Esophagus (tissue), 2 donors: ENCODE measurements at regions not wholly inside any gene's neighbourhood (a gene's known extent, or its start where the extent isn't known, plus 50 kb on each side); places are given as distances from the start of the nearest gene placed in this dataset.

Experiments
- H3K27ac ChIP-seq, 2 donors: one replicate each; pipeline ENCODE4 v1.5.1; 2013; ENCODE audit warnings: low read depth in 2 of 2, mild to moderate bottlenecking in 2 of 2, inconsistent platforms in 1 of 2, low read length in 1 of 2, moderate library complexity in 1 of 2
- H3K27me3 ChIP-seq, 2 donors: one replicate each; pipeline ENCODE4 v1.6.1; 2013; ENCODE audit warnings: low read length in 2 of 2, control low read depth in 1 of 2, mild to moderate bottlenecking in 1 of 2; ENCODE audit not compliant: insufficient read depth in 2 of 2, control insufficient read depth in 1 of 2
- H3K36me3 ChIP-seq, 2 donors: one replicate each; pipeline ENCODE4 v1.6.1; 2013; ENCODE audit warnings: low read length in 1 of 2; ENCODE audit not compliant: control insufficient read depth in 2 of 2, insufficient read depth in 2 of 2
- H3K4me1 ChIP-seq, 2 donors: one replicate each; pipeline ENCODE4 v1.6.1; 2013; ENCODE audit warnings: low read length in 1 of 2; ENCODE audit not compliant: control insufficient read depth in 2 of 2, insufficient read depth in 2 of 2
- H3K4me3 ChIP-seq, 2 donors: one replicate each; pipeline ENCODE4 v1.5.1; 2013; ENCODE audit warnings: low read length in 2 of 2, mild to moderate bottlenecking in 2 of 2, low read depth in 1 of 2, moderate library complexity in 1 of 2
- H3K9me3 ChIP-seq, 2 donors: one replicate each; pipeline ENCODE4 v1.6.1; 2013; ENCODE audit warnings: mild to moderate bottlenecking in 2 of 2, low read depth in 1 of 2, low read length in 1 of 2, moderate library complexity in 1 of 2; ENCODE audit not compliant: control insufficient read depth in 2 of 2, insufficient read depth in 1 of 2
- WGBS, 2 donors: extraction: QIAGEN DNeasy Blood & Tissue Kit; methylation state at CpG; one replicate each; pipeline ENCODE4 v1.1.7; 2013; 5-methylcytosine and 5-hydroxymethylcytosine counted together
- donor health status: healthy with polysubstance abuse.
- donor health status: Bipolar disorder and iron deficiency.

DNA sequence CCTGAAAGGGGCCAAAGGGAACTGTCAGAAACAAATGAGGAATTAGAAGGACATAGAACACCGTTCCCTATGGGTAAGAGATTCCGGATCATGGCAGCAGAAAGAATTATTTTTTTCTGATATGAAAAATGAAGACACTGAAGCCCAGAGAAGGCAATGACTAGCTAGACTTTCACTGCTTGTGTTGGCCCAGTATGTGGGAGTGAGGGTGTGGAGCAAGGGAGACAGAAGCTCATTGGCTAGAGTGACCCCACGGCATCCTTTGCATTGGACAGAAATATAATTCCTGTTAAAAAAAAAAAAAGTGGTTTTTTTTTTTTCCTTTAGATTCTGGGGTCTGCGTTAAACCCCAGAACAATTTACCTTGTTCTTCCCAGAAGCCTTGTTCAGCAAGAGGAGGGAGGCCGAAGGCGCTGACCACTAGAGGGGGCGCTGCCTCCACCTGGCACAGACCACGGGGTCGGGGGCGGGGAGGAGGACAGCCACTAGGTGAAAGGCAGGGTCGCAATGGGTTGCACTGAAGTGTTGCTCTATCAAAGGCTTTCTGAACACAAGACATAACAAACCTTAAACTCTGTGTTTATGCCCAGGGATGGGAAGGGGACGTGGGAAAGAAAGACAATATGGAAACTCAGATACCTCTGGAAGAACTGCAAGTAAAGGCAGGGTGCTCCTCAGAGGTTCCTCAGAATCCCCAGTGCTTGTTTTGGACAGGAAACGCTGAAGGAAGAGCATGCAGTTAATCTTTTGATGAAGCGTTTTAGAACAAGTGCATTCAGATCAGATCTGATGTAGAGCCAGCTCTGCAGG lies 156.8 kb downstream of the KCNA5 start:
- Histone ChIP-seq H3K27ac (no peak overlapping the region), H3K27me3 (no peaks in the 10 kb centered on the region), H3K4me3 (no peak overlapping the region), H3K4me1 (no peaks in the 10 kb centered on the region), H3K9me3 (no peaks in the 10 kb centered on the region), H3K36me3 (no peaks in the 10 kb centered on the region)
- WGBS, 2 donors: 40 to 43% methylated on average over 13 to 14 of the region's 14 CpGs

DNA sequence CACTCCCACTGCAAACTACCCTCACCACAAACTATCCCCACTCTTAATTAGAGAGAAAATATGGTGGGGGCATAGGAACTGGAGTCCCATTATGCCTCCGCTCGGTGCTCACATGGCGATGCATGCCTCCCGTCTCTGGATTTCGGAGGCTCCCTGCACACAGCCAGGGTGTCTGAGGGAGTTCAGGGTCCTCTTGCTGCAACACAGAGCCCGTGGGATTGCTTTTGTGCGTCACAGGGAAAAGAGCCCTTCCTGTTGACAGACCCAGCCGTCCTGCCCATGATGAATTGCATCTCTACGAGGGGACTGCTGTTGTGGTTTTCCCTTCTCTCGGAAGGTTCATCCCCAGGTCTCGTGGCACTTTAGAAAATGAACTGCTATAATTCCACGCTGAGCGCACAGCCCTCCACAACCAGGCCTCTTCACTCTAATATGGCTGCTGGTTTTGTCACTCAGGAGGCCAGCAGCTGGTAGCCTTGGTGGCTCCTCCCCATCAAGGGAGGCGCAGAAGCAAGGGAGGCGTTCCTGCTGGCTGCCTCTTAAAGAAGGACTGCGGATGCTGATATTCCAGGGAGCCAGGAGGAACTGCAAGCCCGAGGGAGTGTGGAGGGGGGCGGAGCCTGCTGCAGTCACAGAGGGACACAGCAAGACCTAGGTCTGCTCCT lies 158.0 kb downstream of the KCNA5 start:
- Histone ChIP-seq H3K9me3 (no peaks in the 10 kb centered on the region), H3K27me3 (no peaks in the 10 kb centered on the region), H3K36me3 (no peaks in the 10 kb centered on the region), H3K4me1 (no peaks in the 10 kb centered on the region), H3K4me3 (no peak overlapping the region), H3K27ac (no peak overlapping the region)
- WGBS, 2 donors: 75 to 82% methylated on average over 18 of the region's 18 CpGs

DNA sequence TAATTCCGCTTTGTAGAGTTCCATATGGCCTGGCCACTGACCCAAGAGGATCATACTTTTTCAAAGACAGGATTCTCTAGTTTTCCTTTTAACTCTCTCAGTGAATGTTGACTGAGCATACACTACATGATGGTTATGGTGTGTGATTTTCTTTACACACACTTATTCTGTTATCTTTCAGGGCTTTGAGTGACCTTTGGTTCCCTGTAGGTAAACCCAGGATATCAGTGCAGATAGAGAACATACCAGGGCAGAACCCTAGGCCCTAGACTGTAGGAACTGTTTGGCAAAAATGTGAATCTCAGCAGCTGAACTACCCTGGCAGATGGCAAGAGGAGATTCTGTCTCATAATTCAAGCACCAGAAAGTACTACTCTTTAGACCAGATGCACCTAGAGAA lies 159.6 kb downstream of the KCNA5 start:
- Histone ChIP-seq H3K36me3 (no peaks in the 10 kb centered on the region), H3K27me3 (no peaks in the 10 kb centered on the region), H3K4me1 (no peaks in the 10 kb centered on the region), H3K27ac (no peak overlapping the region), H3K4me3 (no peak overlapping the region), H3K9me3 (no peaks in the 10 kb centered on the region)
- WGBS, 2 donors: 0% methylated on average over 1 of the region's 1 CpG

DNA sequence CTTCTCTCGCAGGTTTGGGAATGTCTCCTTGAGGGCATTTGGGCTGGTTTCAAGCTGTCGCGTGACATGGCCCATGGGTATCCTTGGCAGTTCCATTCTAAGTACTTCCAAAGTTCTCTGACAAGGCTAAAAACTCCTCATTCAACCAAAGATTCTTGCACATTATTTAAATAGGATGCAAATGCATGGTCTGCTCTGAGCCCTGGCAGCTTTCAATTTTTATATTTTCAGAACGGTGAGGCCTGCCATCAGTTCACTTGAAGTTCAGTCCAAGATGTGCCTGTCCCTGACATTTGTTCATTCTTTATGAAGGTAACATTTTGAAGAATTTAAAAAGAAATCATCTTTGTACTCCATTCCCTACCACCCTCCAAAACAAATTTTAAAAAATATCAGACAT lies 160.0 kb downstream of the KCNA5 start:
- H3K4me1 ChIP-seq: no peaks in the 10 kb centered on the region
- no peaks in the 10 kb centered on the region for H3K9me3 ChIP-seq
- H3K27me3 ChIP-seq: no peaks in the 10 kb centered on the region
- WGBS, 2 donors: 62 to 65% methylated on average over 4 of the region's 4 CpGs
- no peaks in the 10 kb centered on the region for H3K36me3 ChIP-seq
- H3K27ac ChIP-seq: no peak overlapping the region
- H3K4me3 ChIP-seq: no peak overlapping the region

DNA sequence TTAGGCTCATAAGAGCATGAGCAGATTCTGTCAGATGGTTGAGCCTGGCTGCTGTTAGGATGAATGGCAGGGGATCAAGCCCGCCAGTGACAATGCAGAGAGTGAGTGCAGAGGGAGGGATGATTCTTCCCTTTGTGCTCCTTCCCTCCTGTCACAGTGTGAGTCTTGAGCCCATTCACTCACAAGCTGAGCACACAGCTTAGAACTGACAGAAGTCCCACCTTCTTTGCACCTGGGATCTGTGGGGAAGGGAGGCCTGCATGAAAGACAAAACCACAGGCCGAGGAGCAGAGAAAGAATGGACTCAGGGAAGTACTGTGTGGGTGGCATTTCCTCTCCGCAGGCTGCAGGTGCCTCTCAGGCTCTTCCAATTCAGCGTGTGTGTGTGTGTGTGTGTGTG lies 160.6 kb downstream of the KCNA5 start:
- H3K9me3 ChIP-seq: no peaks in the 10 kb centered on the region
- no peak overlapping the region for H3K27ac ChIP-seq
- no peaks in the 10 kb centered on the region for H3K4me1 ChIP-seq
- no peak overlapping the region for H3K4me3 ChIP-seq
- no peaks in the 10 kb centered on the region for H3K27me3 ChIP-seq
- 66 to 68% methylated on average over 4 of the region's 4 CpGs for WGBS, 2 donors
- no peaks in the 10 kb centered on the region for H3K36me3 ChIP-seq

DNA sequence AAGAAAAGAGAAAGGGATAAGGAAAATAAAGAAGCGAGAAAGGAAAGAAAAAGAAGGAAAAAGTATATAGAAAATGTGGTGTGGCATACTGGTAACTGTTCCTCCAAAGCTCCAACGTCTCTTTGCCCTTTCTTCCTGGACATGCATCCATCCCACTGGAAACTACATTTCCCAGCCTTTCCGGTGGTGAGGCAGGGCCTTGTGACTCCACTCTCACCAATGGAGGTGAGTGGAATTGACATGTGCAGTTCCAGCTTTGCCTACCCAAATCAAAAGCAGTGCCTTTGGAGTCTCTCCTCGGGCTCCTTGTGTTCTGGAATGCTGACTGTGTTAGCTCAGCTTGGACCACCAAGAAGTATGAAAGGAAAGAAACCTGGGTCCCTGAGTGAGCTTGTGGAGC lies 161.2 kb downstream of the KCNA5 start:
- Histone ChIP-seq H3K27me3 (no peaks in the 10 kb centered on the region), H3K9me3 (no peaks in the 10 kb centered on the region), H3K36me3 (no peaks in the 10 kb centered on the region), H3K27ac (no peak overlapping the region), H3K4me3 (no peak overlapping the region), H3K4me1 (no peaks in the 10 kb centered on the region)
- WGBS, 2 donors: 78 to 85% methylated on average over 4 of the region's 4 CpGs

DNA sequence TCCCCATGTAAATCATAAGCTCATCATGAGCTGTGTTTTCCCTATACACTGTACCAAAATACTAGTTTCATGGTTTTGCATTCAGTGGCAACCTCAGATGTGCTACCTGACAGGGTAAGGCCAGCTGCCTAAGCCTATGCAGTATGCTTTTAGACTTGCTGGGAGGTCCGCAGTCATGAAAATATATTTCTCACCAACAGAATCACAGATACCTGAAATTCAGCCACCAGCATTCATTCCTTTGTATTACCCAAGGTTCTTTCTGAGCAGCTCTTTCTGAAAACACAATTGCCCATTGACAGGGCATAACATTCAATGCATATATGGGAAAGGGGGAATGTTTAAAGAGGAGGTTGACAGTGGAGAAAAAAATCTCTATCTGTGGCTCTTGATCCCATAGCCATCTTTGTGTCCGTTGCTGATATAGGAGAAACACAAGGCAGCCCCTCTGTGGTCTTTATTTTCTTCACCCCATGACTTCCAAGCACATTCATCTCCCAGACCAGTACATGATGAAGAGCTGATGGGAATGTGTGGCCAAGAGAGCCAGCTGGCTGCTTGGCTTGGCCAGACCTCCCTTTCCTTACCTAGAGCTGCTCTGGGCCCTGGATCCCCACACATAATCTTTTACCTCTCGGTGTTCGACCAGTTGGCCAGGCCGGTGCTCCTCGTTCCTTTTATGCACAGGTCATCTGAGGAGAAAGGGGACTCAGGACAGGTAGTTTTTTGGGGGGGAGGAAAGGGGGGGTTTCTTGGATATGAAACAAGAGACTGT lies 162.9 kb downstream of the KCNA5 start:
- no peak overlapping the region for H3K27ac ChIP-seq
- H3K27me3 ChIP-seq: no peaks in the 10 kb centered on the region
- no peaks in the 10 kb centered on the region for H3K9me3 ChIP-seq
- H3K36me3 ChIP-seq: no peaks in the 10 kb centered on the region
- H3K4me1 ChIP-seq: no peaks in the 10 kb centered on the region
- H3K4me3 ChIP-seq: no peak overlapping the region
- WGBS, 2 donors: 87 to 96% methylated on average over 6 of the region's 6 CpGs

DNA sequence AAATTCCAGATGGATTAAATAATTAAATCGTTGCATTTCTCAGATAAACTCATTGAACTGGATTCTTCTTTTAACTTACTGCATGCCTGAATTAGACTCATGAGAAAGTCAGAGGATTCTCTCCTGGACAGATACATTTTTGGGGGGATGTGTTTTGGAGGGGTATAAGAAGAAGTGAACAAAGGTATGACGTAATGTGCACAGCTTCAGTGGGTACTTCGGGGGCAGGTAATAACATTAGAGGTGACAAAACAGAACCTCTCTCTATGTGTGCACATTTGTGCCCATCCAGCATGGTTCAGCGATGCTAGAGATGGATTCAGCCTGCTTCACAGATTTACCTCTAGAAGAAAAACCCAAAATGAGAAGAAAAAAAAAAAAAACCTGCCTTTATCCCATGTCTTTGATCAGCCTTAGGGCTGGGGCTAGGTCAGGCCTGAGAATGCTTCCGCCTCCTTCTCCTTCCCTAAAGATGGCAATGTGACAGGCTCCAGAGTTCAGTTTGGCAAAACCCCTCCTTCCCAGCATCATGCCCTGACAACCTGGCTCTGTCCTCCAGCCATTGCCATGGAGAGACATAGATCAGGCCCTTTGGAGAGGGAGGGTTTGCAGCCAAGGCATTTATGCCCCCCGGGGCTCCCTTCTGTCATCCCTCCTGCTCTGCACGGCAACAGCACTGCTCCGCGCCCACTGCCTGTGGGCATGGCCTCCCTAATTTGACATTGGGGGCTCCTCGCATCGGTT lies 166.7 kb downstream of the KCNA5 start:
- Histone ChIP-seq H3K27me3 (no peaks in the 10 kb centered on the region), H3K36me3 (no peaks in the 10 kb centered on the region), H3K9me3 (no peaks in the 10 kb centered on the region), H3K27ac (no peak overlapping the region), H3K4me1 (no peaks in the 10 kb centered on the region), H3K4me3 (no peak overlapping the region)
- 82 to 83% methylated on average over 11 of the region's 11 CpGs for WGBS, 2 donors

DNA sequence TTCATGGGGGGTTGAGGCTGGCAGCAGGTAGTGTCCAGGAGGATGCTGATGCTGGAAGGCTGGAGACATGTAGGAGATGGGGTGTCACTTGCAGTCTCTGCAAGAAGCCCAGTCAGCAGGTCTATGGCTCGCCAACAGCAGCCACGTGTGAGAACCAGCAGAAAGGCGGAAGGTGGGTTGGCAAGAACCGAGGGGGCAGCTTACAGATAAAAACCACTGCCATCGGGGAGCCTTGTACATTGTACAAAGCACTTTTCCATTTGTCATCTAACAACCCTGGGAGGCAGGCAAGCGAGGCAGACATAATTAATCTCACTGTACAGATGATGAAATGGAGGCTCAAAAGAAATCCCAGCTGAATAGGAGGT lies 167.2 kb downstream of the KCNA5 start:
- no peak overlapping the region for H3K4me3 ChIP-seq
- no peaks in the 10 kb centered on the region for H3K36me3 ChIP-seq
- H3K9me3 ChIP-seq: no peaks in the 10 kb centered on the region
- H3K27me3 ChIP-seq: peaks cover 0 to under 1% of the 10 kb centered on the region in 2 donors
- WGBS, 2 donors: 76 to 85% methylated on average over 6 of the region's 6 CpGs
- H3K4me1 ChIP-seq: no peaks in the 10 kb centered on the region
- no peak overlapping the region for H3K27ac ChIP-seq
